ENCODE measurements at regions not wholly inside any gene's neighbourhood (a gene's known extent, or its start where the extent isn't known, plus 50 kb on each side); places are given as distances from the start of the nearest gene placed in this dataset.

DNA sequence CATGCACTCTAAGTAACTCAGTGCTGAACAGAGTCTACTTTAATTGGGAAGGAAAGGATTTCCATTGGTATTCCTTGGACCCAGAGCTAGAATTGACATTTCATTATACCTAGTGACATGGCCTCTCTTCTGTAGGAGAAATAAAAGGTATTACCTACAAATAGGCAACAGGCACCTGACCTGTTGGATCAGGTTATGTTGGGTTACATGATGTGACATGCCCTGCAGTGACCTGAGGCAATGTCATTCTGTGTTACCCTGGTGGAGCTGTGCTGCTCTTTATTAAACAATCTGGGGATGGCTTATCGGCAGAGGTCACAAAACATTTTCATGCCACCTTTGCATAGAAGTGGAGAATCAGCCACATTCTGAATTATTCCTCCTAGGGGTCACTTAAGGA lies 427.7 kb downstream of the MDFIC start:
- ATAC-seq (no peak), DNase-seq (no peak)
- intact Hi-C loops (cut with DNase I, micrococcal nuclease): no loop called here
- TF ChIP-seq, protein P1, sequence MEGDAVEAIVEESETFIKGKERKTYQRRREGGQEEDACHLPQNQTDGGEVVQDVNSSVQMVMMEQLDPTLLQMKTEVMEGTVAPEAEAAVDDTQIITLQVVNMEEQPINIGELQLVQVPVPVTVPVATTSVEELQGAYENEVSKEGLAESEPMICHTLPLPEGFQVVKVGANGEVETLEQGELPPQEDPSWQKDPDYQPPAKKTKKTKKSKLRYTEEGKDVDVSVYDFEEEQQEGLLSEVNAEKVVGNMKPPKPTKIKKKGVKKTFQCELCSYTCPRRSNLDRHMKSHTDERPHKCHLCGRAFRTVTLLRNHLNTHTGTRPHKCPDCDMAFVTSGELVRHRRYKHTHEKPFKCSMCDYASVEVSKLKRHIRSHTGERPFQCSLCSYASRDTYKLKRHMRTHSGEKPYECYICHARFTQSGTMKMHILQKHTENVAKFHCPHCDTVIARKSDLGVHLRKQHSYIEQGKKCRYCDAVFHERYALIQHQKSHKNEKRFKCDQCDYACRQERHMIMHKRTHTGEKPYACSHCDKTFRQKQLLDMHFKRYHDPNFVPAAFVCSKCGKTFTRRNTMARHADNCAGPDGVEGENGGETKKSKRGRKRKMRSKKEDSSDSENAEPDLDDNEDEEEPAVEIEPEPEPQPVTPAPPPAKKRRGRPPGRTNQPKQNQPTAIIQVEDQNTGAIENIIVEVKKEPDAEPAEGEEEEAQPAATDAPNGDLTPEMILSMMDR (IDR thresholded peaks at IDR 0.05): no peak
- H3K4me3 ChIP-seq: no peak overlapping the region
- no peaks in the 10 kb centered on the region for H3K9me3 ChIP-seq
- H3K4me1 ChIP-seq (ENCODE audit: low read depth): no peaks in the 10 kb centered on the region
- H3K36me3 ChIP-seq (ENCODE audit: low read depth): no peaks in the 10 kb centered on the region

- intact Hi-C loops (cut with DNase I, micrococcal nuclease): no loop called here
- DNase-seq: no peak
- H3K9me3 ChIP-seq: no peaks in the 10 kb centered on the region
- H3K4me3 ChIP-seq: no peak overlapping the region
- no peaks in the 10 kb centered on the region for H3K4me1 ChIP-seq (ENCODE audit: low read depth)
- ATAC-seq: no peak
- TF ChIP-seq, protein P1 (IDR thresholded peaks at IDR 0.05): no peak
- H3K36me3 ChIP-seq (ENCODE audit: low read depth): no peaks in the 10 kb centered on the region
These were observed 424.8 kb downstream of the MDFIC start for GRCh38 chr7:115346685-115347084.

- Histone ChIP-seq H3K9me3 (no peaks in the 10 kb centered on the region), H3K4me3 (no peak overlapping the region), H3K4me1 (ENCODE audit: low read depth) (no peaks in the 10 kb centered on the region), H3K36me3 (ENCODE audit: low read depth) (no peaks in the 10 kb centered on the region)
- TF ChIP-seq, protein P1 (IDR thresholded peaks at IDR 0.05): no peak
- intact Hi-C loops (cut with DNase I, micrococcal nuclease): no loop called here
- no peak for ATAC-seq
- DNase-seq: no peak
These were observed 418.9 kb downstream of the MDFIC start for GRCh38 chr7:115340828-115341227.

GRCh38 chr7:115338016-115338415 lies 416.1 kb downstream of the MDFIC start:
- intact Hi-C loops (cut with DNase I, micrococcal nuclease): no loop called here
- TF ChIP-seq, protein P1 (IDR thresholded peaks at IDR 0.05): no peak
- DNase-seq: no peak
- H3K36me3 ChIP-seq (ENCODE audit: low read depth): no peaks in the 10 kb centered on the region
- no peak overlapping the region for H3K4me3 ChIP-seq
- no peak for ATAC-seq
- no peaks in the 10 kb centered on the region for H3K4me1 ChIP-seq (ENCODE audit: low read depth)
- H3K9me3 ChIP-seq: no peaks in the 10 kb centered on the region

DNA sequence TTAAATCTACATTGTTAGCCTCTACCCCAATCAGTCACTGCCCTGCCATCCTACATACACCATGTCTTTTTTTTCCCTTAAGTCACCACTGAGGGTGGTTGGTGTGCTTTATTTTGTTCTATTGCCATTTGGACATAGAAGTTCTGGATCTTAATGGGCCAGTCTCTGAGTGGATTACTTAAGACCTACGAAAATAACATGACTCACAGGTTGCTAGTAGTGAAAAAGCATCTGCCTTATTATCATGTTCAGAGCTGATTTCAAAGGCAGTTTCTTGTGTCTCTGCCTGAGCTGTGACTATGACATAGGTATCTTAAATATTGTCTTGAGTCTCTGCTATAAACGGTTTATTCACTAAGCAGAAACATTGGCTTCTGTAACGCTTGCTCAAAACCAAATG lies 410.8 kb downstream of the MDFIC start:
- intact Hi-C loops (cut with DNase I, micrococcal nuclease): no loop called here
- ATAC-seq: no peak
- TF ChIP-seq, protein P1 (IDR thresholded peaks at IDR 0.05): no peak

GRCh38 chr7:115329006-115329405 lies 407.1 kb downstream of the MDFIC start:
- ATAC-seq (no peak), DNase-seq (no peak)
- H3K4me1 ChIP-seq (ENCODE audit: low read depth): no peaks in the 10 kb centered on the region
- no peaks in the 10 kb centered on the region for H3K9me3 ChIP-seq
- intact Hi-C loops (cut with DNase I, micrococcal nuclease): no loop called here
- H3K4me3 ChIP-seq: no peak overlapping the region
- H3K36me3 ChIP-seq (ENCODE audit: low read depth): no peaks in the 10 kb centered on the region
- TF ChIP-seq, protein P1 (IDR thresholded peaks at IDR 0.05): no peak

More for the DNA sequence above, 410.8 kb downstream of the MDFIC start:
- H3K9me3 ChIP-seq: no peaks in the 10 kb centered on the region
- no peak for DNase-seq
- no peak overlapping the region for H3K4me3 ChIP-seq
- H3K36me3 ChIP-seq (ENCODE audit: low read depth): no peaks in the 10 kb centered on the region
- no peaks in the 10 kb centered on the region for H3K4me1 ChIP-seq (ENCODE audit: low read depth)
